A204.1 (cell line): ENCODE measurements at regions not wholly inside any gene's neighbourhood (a gene's known extent, or its start where the extent isn't known, plus 50 kb on each side); places are given as distances from the start of the nearest gene placed in this dataset.
"Not testable (repeated sequence)": the region's sequence is repeated elsewhere in the genome, so short reads cannot be mapped to it uniquely, and the experiment has no call there.

ENCODE experiments used
- FAIRE-seq: peaks from 2 replicates; lab custom pipeline; 2012; peaks lifted over from hg19 to GRCh38; lab: Jason Lieb, UNC

GRCh38 chr2:203631068-203631757, 75.2 kb upstream of the CD28 start:
- no peak for FAIRE-seq

GRCh38 chr2:203636588-203637470, 69.6 kb upstream of the CD28 start:
- FAIRE-seq, result peak; percentile 58

- FAIRE-seq, result no peak
Measured at GRCh38 chr2:203637471-203638167, 68.8 kb upstream of the CD28 start.

GRCh38 chr2:203641865-203642264, 64.6 kb upstream of the CD28 start:
- not testable (repeated sequence) for FAIRE-seq

GRCh38 chr2:203642841-203643240, 63.6 kb upstream of the CD28 start:
- not testable (repeated sequence) for FAIRE-seq

- no peak for FAIRE-seq
Measured at GRCh38 chr2:203645831-203646230, 60.6 kb upstream of the CD28 start.

GRCh38 chr2:203646266-203646864, 60.1 kb upstream of the CD28 start:
- FAIRE-seq, result no peak

- FAIRE-seq, result no peak
Measured at GRCh38 chr2:203646961-203647360, 59.5 kb upstream of the CD28 start.

GRCh38 chr2:203647579-203647978, 58.9 kb upstream of the CD28 start:
- no peak for FAIRE-seq

- no peak for FAIRE-seq
Measured at GRCh38 chr2:203648273-203648672, 58.2 kb upstream of the CD28 start.

- no peak for FAIRE-seq
Measured at GRCh38 chr2:203649176-203649814, 57.1 kb upstream of the CD28 start.

- FAIRE-seq, result no peak
Measured at GRCh38 chr2:203650860-203651613, 55.4 kb upstream of the CD28 start.

- FAIRE-seq, result no peak
Measured at GRCh38 chr2:203651621-203652020, 54.8 kb upstream of the CD28 start.

- no peak for FAIRE-seq
Measured at GRCh38 chr2:203654826-203655225, 51.6 kb upstream of the CD28 start.

GRCh38 chr2:203656522-203657287, 49.7 kb upstream of the CD28 start:
- no peak for FAIRE-seq
